GM19043 (cell line): ENCODE measurements at regions not wholly inside any gene's neighbourhood (a gene's known extent, or its start where the extent isn't known, plus 50 kb on each side); places are given as distances from the start of the nearest gene placed in this dataset.
A peak's percentile ranks its signal among the peaks of the same experiment; 100 is the strongest.

Experiments used
- ATAC-seq: cut with Tn5 transposase; IDR thresholded peaks from one replicate; pipeline ENCODE4 v1.9.1; 2021; ENCODE audit warnings: low read depth; ENCODE audit not compliant: unreplicated experiment

GRCh38 chr6:145305670-145306069, 429.6 kb downstream of the EPM2A start:
- no peak for ATAC-seq

DNA sequence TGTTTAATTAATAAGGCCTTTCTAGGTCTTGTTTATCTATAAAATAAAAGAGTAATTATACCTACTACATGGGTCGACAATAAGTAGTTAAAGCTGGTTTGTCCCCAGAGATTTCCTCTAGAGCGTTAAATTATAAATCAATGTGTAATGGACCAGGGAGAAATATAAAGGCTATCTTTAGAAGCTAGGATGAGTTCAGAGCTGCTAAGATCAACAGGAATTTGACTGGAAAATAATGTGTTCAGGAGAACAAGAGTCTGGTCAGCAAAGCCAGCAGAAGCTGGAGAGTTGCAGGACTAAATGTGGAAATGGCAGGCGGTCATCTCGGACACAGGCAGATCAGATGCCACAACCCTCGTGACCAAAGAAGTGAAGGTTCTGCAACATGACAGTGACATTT, 428.8 kb downstream of the EPM2A start:
- no peak for ATAC-seq

DNA sequence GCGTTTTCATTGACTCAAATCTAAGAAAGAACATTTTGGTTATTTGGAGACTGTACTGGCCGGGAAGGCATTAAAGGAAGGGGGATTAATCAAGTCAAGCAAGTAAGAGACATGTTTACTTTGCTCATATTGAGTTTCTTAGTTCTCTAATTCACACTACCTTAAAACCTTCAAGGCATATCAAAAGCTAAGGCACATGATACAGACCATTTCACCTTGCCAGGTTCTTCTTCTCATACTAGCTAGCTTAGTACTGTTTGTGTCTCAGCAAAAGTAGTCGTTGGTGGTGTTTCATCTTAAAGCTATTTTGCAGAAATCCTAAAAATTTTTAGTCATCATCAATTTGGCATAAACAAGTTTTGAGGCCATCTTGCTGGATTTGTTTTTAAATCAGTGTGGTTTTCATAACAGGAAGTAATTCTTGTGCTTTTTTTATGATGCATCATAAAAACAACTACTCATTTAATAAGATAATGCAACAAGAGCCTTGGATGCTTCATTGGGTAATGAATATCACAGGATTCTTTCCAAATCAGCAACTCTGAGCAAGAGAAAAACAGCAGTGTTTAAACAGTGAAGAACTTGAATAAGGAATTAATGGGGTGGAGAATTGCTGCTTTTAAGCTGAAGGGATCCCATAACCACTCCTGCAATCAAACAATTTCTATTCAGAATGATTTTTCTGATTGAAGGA, 425.3 kb downstream of the EPM2A start:
- ATAC-seq: no peak

GRCh38 chr6:145312481-145312880, 422.8 kb downstream of the EPM2A start:
- ATAC-seq: no peak

DNA sequence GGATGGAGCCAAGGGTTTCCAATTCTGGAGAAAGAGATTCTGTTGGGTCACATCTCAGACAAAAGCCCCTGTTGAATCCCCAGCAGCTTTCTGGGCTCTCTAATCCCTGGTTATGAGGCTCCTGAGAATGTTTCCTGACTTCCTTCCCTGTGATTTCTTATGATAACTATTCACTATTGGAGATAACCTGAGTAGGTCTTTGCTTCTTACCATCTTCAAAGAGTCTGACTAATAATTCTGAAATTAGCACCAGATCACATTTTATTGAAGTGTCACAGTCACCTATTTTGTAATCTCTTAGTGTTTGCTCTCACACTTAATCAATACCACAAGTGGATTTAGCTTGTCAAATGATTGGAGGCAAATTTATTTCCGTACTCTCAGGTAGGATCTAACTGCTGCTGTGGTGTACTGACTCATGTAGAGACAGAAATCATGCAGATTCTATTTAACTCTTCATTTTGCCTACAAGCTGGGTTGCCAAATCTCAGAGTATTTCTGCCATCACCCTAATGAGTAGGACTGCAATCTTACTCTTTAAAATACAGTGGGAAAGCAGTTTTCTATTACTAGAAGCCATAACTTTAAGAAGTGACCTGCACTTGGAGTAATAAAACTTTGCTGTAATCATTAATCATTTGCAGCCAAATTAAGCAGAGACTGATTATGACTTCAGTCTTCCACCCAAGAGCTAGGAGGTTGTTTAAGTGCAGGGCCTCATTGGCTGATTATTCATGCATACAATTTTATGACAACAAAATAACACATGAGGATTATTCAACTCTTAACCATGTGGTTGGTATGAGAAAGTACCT, 422.1 kb downstream of the EPM2A start:
- ATAC-seq: no peak

- no peak for ATAC-seq
These were observed 419.2 kb downstream of the EPM2A start for GRCh38 chr6:145315982-145316600.

- ATAC-seq: no peak
These were observed 416.4 kb downstream of the EPM2A start for GRCh38 chr6:145318952-145319351.

- ATAC-seq: no peak
These were observed 415.7 kb downstream of the EPM2A start for GRCh38 chr6:145319605-145320004.

DNA sequence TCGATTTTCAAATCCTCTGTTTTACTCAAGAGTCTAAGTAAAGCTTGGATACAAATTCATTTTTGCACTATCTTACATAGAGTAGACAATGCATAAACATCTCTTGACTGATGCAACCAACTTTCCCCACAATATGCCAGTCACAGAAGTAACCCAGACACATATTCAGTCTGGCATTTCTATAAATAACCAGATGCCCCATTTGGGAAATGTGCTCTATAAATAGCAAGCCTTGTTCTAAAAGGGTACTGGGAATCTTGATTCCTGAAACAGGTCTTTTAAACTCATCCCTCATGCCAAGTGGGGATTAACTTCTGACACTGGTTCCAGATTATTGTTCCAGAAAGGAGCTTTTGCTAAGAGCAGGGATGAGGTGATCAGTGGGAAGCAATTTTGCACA, 411.7 kb downstream of the EPM2A start:
- ATAC-seq: no peak

- ATAC-seq: no peak
These were observed 407.7 kb downstream of the EPM2A start for GRCh38 chr6:145327586-145327985.

- no peak for ATAC-seq
These were observed 406.1 kb downstream of the EPM2A start for GRCh38 chr6:145329257-145329656.

GRCh38 chr6:145331066-145331465, 404.3 kb downstream of the EPM2A start:
- no peak for ATAC-seq

DNA sequence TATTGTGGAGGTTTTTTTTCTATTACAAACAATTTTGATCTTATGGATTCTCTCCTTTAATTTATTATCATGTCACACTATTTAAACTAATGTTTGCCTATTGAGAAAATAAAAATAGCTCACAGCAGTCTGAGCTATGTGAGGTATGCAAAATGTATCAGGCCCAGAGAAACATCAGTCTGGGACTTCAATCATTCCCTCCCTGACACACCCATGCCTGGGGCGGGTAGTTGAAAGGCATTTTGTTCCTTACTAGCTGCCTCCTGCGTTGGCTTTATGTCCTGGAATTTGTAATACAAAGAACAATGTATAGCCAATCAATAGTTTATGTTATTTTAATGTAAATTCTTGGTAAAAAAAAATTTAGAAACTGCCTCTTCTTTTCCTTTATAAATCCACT, 403.3 kb downstream of the EPM2A start:
- no peak for ATAC-seq

GRCh38 chr6:145336119-145336518, 399.2 kb downstream of the EPM2A start:
- ATAC-seq: no peak

GRCh38 chr6:145339089-145339488, 396.2 kb downstream of the EPM2A start:
- no peak for ATAC-seq

- ATAC-seq: no peak
These were observed 395.1 kb downstream of the EPM2A start for GRCh38 chr6:145340256-145340655.

DNA sequence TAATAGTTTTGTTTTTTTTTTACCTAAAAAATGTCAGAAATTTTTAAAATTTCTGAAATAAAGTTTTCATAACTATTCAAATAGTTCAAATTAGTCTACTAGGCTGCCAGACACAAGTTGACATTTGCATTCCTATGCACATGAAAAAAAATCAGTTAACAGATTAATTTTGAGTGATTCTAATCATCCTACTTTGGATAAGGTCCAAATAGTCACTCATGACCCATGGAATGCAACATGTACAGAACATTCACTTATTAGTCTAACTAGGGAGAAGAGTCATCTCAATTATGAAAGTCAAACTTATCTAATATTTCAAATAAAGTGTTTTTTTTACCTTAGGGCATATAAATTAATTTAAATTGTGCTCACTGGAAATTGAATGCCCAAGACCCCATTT, 390.2 kb downstream of the EPM2A start:
- ATAC-seq: no peak

DNA sequence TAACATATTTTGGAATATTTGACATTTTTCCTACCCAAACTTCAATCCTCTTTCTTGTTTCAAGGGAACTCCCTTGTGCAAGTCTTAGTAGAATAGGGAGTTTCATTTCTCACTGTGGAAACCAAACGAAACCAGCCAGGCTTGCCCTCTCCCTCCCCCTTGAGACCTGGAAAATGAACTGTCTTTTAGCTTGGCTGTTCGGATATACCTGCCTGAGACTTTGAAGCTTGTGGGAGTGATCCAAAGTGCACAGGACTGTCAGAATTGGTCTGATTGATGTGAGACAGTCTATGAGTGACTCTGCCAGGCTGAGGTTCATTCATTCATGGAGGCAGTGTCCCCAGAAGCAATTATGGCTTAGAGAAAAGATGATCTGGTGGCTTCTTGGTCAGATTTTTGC, 388.1 kb downstream of the EPM2A start:
- no peak for ATAC-seq

DNA sequence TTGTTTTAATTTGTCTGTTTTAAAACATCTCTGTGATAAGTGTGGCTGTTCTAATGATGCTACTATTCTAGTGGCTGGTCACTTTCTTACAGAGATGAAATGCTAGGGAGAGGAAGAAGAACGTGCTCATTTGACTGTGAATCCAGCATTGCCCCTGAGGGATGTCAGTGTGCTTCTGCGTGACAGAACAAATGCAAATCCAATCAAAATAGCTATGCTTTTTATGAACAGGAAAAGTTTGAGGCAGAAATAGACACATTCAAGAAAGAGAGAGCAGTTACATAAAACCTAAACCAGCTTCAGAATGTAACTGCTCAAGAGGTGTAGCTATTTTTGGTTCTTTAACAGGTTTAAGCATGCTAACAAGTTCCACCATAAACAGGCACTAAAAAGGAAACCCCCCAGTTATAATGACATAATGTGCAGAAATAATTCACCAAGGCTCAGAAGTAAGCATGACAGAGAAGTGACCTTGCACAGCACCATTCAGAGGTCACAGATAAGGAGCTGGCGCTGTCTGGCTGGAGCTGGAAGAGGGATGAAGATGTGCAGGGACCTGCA, 385.3 kb downstream of the EPM2A start:
- peak; percentile 71 for ATAC-seq

DNA sequence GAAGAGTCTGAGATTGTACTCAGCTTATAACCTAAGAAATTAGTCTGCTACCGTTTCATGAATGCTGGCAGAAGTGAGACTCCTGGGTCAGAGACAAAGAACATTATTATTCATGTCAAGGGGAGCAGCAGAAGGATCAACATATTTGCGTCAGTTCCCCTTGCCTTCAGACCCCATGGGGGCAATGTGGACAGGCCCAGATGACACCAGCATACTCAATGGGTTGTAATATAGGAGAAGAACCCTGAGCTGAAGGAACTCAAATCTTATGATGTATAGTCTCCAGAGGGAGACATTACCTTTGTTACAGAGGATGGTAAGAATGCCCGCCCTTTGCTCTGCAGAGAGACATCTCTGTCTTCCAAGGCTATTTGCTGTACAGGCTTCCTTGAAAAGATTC, 384.4 kb downstream of the EPM2A start:
- ATAC-seq: no peak

DNA sequence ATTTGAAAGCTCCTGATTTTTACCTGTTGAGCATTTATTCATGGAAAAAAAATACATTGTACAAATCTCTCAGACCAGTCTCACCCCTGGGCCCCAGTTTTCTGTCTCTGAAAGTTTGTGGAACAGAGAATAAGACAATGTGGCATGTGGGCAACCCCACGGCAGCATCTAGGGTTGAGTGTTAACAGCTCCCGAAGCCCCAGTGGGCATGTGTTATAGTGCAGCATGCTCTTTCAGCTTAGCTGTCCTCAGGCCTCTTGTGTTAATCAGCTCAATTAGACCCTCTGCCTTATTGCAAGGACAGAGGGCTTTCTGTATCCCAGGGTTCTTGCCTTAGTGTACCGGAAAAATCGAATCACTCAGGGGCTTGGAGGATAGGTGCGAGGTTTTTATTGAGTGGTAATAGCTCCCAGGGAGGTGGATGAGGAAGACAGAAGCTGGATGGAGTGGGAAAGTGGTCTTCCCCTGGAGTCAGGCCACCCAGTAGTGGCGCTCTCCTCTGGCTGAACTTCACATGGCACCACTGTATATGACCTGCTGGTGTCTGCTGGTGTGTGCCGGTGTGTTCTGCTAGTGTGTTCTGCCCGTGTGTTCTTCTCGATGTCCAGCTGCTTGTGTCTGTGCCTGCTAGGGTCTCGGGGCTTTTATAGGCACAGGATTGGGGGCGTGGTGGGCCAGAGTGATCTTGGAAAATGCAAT, 382.8 kb downstream of the EPM2A start:
- ATAC-seq: no peak
